ENCODE measurements at regions not wholly inside any gene's neighbourhood (a gene's known extent, or its start where the extent isn't known, plus 50 kb on each side); places are given as distances from the start of the nearest gene placed in this dataset.

DNA sequence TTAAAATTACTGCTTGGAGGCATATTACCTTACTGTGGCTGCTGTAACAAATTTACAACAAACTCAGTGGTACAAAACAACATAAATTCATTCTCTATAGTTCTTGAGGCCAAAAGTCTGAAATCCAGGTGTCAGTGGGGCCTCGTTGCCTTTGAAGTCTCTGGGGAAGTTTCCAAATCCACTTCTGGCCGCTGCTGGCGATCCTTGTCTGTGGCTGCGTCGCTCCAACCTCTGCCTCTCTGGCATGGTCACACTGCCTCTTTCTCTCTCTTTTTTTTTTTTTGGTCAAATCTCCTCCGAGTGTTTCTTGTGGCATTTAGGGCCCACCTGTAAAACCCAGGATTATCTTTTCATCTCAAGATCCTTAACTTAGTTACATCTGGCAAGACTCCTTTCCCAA is 182.8 kb downstream of the ST6GAL2 start:
- BruUV-seq (replicated peaks) = no TSS peak
- TF ChIP-seq CHD1 (IDR thresholded peaks at IDR 0.05; ENCODE audit: low read depth, low read length) (no peak), MAFK (IDR thresholded peaks at IDR 0.05; ENCODE audit: low read depth, low read length) (no peak), FOS (IDR thresholded peaks at IDR 0.05; ENCODE audit: low read depth, low read length) (no peak), BHLHE40 (IDR thresholded peaks at IDR 0.05; ENCODE audit: low read depth, low read length) (no peak), NFE2L2 (IDR thresholded peaks at IDR 0.05; ENCODE audit: low read depth, low read length) (no peak), MXI1 (IDR thresholded peaks at IDR 0.05; ENCODE audit: borderline replicate concordance, low read depth, low read length) (no peak), RCOR1 (IDR thresholded peaks at IDR 0.05; ENCODE audit: insufficient replicate concordance, low read length) (no peak), SMC3 (IDR thresholded peaks at IDR 0.05; ENCODE audit: low read depth, low read length) (no peak), MAZ (IDR thresholded peaks at IDR 0.05; ENCODE audit: borderline replicate concordance, low read depth, low read length) (no peak), POLR2A (IDR thresholded peaks at IDR 0.05; ENCODE audit: low read depth, low read length) (no peak), RFX5 (IDR thresholded peaks at IDR 0.05; ENCODE audit: low read depth, low read length) (no peak)
- TF ChIP-seq, protein P1, sequence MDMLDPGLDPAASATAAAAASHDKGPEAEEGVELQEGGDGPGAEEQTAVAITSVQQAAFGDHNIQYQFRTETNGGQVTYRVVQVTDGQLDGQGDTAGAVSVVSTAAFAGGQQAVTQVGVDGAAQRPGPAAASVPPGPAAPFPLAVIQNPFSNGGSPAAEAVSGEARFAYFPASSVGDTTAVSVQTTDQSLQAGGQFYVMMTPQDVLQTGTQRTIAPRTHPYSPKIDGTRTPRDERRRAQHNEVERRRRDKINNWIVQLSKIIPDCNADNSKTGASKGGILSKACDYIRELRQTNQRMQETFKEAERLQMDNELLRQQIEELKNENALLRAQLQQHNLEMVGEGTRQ (IDR thresholded peaks at IDR 0.05; ENCODE audit: low read depth, low read length) = no peak
- TF ChIP-seq, protein P2, sequence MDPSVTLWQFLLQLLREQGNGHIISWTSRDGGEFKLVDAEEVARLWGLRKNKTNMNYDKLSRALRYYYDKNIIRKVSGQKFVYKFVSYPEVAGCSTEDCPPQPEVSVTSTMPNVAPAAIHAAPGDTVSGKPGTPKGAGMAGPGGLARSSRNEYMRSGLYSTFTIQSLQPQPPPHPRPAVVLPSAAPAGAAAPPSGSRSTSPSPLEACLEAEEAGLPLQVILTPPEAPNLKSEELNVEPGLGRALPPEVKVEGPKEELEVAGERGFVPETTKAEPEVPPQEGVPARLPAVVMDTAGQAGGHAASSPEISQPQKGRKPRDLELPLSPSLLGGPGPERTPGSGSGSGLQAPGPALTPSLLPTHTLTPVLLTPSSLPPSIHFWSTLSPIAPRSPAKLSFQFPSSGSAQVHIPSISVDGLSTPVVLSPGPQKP (IDR thresholded peaks at IDR 0.05; ENCODE audit: borderline replicate concordance, low read depth, low read length) = no peak
- in situ Hi-C loops (cut with MboI; ENCODE audit: low sequenced_read_pairs) = no loop called here
- H3K9me1 ChIP-seq (ENCODE audit: insufficient read depth, low read length) = no peaks in the 10 kb centered on the region
- H4K91ac ChIP-seq (ENCODE audit: insufficient read depth, low read depth, low read length) = no peak overlapping the region
- H2BK5ac ChIP-seq (ENCODE audit: low read depth, low read length, poor library complexity, severe bottlenecking) = no peak overlapping the region
- H3K9me3 ChIP-seq (ENCODE audit: control insufficient read depth, insufficient read depth, low read length) = peaks cover 6% of the 10 kb centered on the region
- H3K4ac ChIP-seq (ENCODE audit: low read depth, low read length) = no peak overlapping the region
- ATAC-seq (ENCODE audit: low read depth) (no peak), DNase-seq (no peak)
- dilution Hi-C loops (cut with HindIII; ENCODE audit: low sequenced_read_pairs, unreplicated experiment) = no loop called here
- H3K9ac ChIP-seq (ENCODE audit: low read depth, low read length) = no peak overlapping the region
- no peaks in the 10 kb centered on the region for H3K4me1 ChIP-seq (ENCODE audit: control insufficient read depth, insufficient read depth, low read length)
- H3K14ac ChIP-seq (replicated peaks; ENCODE audit: low read depth, low read length) = no peak overlapping the region
- ChIA-PET POLR2A (ENCODE audit: unreplicated experiment) (no interaction called here), CTCF (no interaction called here)
- no peak overlapping the region for H3K4me3 ChIP-seq (ENCODE audit: insufficient read depth, low read depth, low read length)
- H2AK5ac ChIP-seq (ENCODE audit: low read depth, low read length) = no peak overlapping the region
- H3K56ac ChIP-seq (ENCODE audit: extremely low read depth, insufficient read depth, low read length) = no peak overlapping the region
- no peak overlapping the region for H2BK15ac ChIP-seq (ENCODE audit: low read depth, low read length)
- H3K36me3 ChIP-seq (ENCODE audit: control insufficient read depth, insufficient read depth, low read length) = no peaks in the 10 kb centered on the region
- no peaks in the 10 kb centered on the region for H3K27me3 ChIP-seq (ENCODE audit: control insufficient read depth, insufficient read depth, low read length)
- no peak overlapping the region for H4K5ac ChIP-seq (ENCODE audit: low read depth, low read length)
- no peaks in the 10 kb centered on the region for H3K79me1 ChIP-seq (ENCODE audit: low read depth in 1 of 2, low read length in 2 of 2)
- WGBS, 2 experiments (ENCODE audit: extremely low coverage in 2 of 2, insufficient read length in 1 of 2) = 71% methylated on average over 4 of the region's 6 CpGs; no CpG with 5 or more reads in 1 of the 2 experiments
- intact Hi-C loops (cut with micrococcal nuclease) = no loop called here
- no peak overlapping the region for H3K27ac ChIP-seq (ENCODE audit: insufficient read depth, low read length)
- H3K23ac ChIP-seq (ENCODE audit: low read depth, low read length) = no peak overlapping the region
- H3K4me2 ChIP-seq (ENCODE audit: low read depth, low read length) = no peak overlapping the region
- H2BK120ac ChIP-seq (ENCODE audit: low read depth, low read length) = no peak overlapping the region
- no peak overlapping the region for H4K8ac ChIP-seq (ENCODE audit: low read depth in 2 of 2, low read length in 2 of 2)
- no peak overlapping the region for H2BK20ac ChIP-seq (ENCODE audit: low read depth, low read length)
- no peaks in the 10 kb centered on the region for H4K20me1 ChIP-seq (ENCODE audit: insufficient read depth, low read length)
- H2AFZ ChIP-seq (replicated peaks; ENCODE audit: low read length, poor library complexity) = no peak overlapping the region
- no peak overlapping the region for H2AK9ac ChIP-seq (replicated peaks; ENCODE audit: low read depth, low read length, poor library complexity)
- H3K18ac ChIP-seq (ENCODE audit: low read depth, low read length) = no peak overlapping the region

Data from IMR-90 (cell line).